ENCODE measurements at regions not wholly inside any gene's neighbourhood (a gene's known extent, or its start where the extent isn't known, plus 50 kb on each side); places are given as distances from the start of the nearest gene placed in this dataset.
"Not testable (repeated sequence)": the region's sequence is repeated elsewhere in the genome, so short reads cannot be mapped to it uniquely, and the experiment has no call there.

GRCh38 chr22:44576311-44577260 is 78.6 kb upstream of the RTL6 start:
- Mint-ChIP-seq H3K4me3 (no peak overlapping the region), H3K27ac (no peak overlapping the region), H3K9me3 (no peaks in the 10 kb centered on the region), H3K27me3 (peaks cover 3% of the 10 kb centered on the region), H3K4me1 (no peaks in the 10 kb centered on the region), H3K36me3 (ENCODE audit: low read depth) (no peaks in the 10 kb centered on the region)
- intact Hi-C loops (cut with micrococcal nuclease), result no loop called here
- no peak for DNase-seq

GRCh38 chr22:44575381-44576268 is 77.6 kb upstream of the RTL6 start:
- peaks cover 5% of the 10 kb centered on the region for H3K27me3 Mint-ChIP-seq

DNA sequence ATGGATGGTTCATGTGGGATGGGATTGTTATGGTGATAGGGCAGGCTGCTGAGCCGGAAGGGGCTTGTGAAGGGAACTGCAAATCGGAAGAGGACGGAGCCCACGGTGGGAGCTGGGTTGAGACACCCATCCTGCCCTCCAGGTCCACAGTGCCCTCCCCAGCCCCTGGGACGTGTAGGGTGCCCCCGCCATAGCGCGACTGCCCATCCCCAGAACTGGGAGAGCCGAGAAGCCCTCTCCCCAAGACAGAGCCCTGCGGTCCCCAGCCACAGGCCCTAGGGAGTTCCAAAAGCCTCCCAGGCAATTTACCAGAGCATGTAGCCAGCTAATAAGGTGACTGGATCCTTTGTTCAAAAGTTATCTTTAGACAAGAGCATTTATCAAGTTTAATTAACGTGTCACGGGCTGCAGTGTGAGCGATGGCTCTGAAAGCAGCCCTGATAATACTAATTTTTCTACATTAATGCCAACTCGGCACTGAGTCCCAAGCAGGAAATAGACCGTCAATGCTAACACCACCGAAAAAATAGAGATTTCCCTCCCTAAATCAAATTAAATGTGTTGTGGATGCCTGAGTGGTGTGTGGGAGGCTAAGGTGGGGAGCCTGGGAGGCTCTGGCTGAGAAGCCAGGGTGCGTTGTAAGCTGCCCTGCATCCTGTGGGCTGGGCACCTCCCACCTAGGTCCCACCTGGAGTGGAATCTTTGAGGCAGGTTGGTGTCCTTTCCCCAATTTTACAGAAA is 76.8 kb upstream of the RTL6 start:
- DNase-seq, result no peak
- Mint-ChIP-seq H3K27me3 (peaks cover 5% of the 10 kb centered on the region), H3K4me1 (no peaks in the 10 kb centered on the region), H3K4me3 (no peak overlapping the region), H3K9me3 (no peaks in the 10 kb centered on the region), H3K36me3 (ENCODE audit: low read depth) (no peaks in the 10 kb centered on the region), H3K27ac (no peak overlapping the region)
- intact Hi-C loops (cut with micrococcal nuclease), result no loop called here

More at GRCh38 chr22:44575381-44576268, 77.6 kb upstream of the RTL6 start:
- Mint-ChIP-seq H3K4me1 (no peaks in the 10 kb centered on the region), H3K9me3 (no peaks in the 10 kb centered on the region), H3K27ac (no peak overlapping the region), H3K4me3 (no peak overlapping the region), H3K36me3 (ENCODE audit: low read depth) (no peaks in the 10 kb centered on the region)
- DNase-seq, result no peak
- intact Hi-C loops (cut with micrococcal nuclease), result no loop called here

GRCh38 chr22:44574057-44574639 is 76.1 kb upstream of the RTL6 start:
- peaks cover 5% of the 10 kb centered on the region for H3K27me3 Mint-ChIP-seq
- intact Hi-C loops (cut with micrococcal nuclease), result no loop called here
- no peaks in the 10 kb centered on the region for H3K36me3 Mint-ChIP-seq (ENCODE audit: low read depth)
- DNase-seq, result no peak
- H3K9me3 Mint-ChIP-seq, result no peaks in the 10 kb centered on the region
- no peak overlapping the region for H3K4me3 Mint-ChIP-seq
- H3K27ac Mint-ChIP-seq, result no peak overlapping the region
- no peaks in the 10 kb centered on the region for H3K4me1 Mint-ChIP-seq

- Mint-ChIP-seq H3K27ac (no peak overlapping the region), H3K4me3 (no peak overlapping the region), H3K4me1 (no peaks in the 10 kb centered on the region), H3K36me3 (ENCODE audit: low read depth) (no peaks in the 10 kb centered on the region), H3K27me3 (peaks cover 5% of the 10 kb centered on the region), H3K9me3 (no peaks in the 10 kb centered on the region)
- no peak for DNase-seq
- intact Hi-C loops (cut with micrococcal nuclease), result no loop called here
Measured at GRCh38 chr22:44573451-44573850, 75.4 kb upstream of the RTL6 start.

- Mint-ChIP-seq H3K4me1 (no peaks in the 10 kb centered on the region), H3K36me3 (ENCODE audit: low read depth) (no peaks in the 10 kb centered on the region), H3K27me3 (peaks cover 7% of the 10 kb centered on the region), H3K9me3 (no peaks in the 10 kb centered on the region), H3K27ac (no peak overlapping the region), H3K4me3 (no peak overlapping the region)
- DNase-seq, result no peak
- intact Hi-C loops (cut with micrococcal nuclease), result no loop called here
Measured at GRCh38 chr22:44572414-44573207, 74.6 kb upstream of the RTL6 start.

- H3K36me3 Mint-ChIP-seq (ENCODE audit: low read depth), result no peaks in the 10 kb centered on the region
- H3K9me3 Mint-ChIP-seq, result no peaks in the 10 kb centered on the region
- H3K27me3 Mint-ChIP-seq, result peaks cover 8% of the 10 kb centered on the region
- no peak for DNase-seq
- intact Hi-C loops (cut with micrococcal nuclease), result no loop called here
- H3K4me1 Mint-ChIP-seq, result no peaks in the 10 kb centered on the region
- H3K27ac Mint-ChIP-seq, result no peak overlapping the region
- H3K4me3 Mint-ChIP-seq, result no peak overlapping the region
Measured at GRCh38 chr22:44571566-44572413, 73.8 kb upstream of the RTL6 start.

GRCh38 chr22:44570476-44571445 is 72.7 kb upstream of the RTL6 start:
- H3K4me1 Mint-ChIP-seq, result no peaks in the 10 kb centered on the region
- no peak overlapping the region for H3K27ac Mint-ChIP-seq
- H3K36me3 Mint-ChIP-seq (ENCODE audit: low read depth), result no peaks in the 10 kb centered on the region
- H3K4me3 Mint-ChIP-seq, result no peak overlapping the region
- peaks cover 10% of the 10 kb centered on the region for H3K27me3 Mint-ChIP-seq
- no peak for DNase-seq
- no peaks in the 10 kb centered on the region for H3K9me3 Mint-ChIP-seq
- intact Hi-C loops (cut with micrococcal nuclease), result no loop called here

DNA sequence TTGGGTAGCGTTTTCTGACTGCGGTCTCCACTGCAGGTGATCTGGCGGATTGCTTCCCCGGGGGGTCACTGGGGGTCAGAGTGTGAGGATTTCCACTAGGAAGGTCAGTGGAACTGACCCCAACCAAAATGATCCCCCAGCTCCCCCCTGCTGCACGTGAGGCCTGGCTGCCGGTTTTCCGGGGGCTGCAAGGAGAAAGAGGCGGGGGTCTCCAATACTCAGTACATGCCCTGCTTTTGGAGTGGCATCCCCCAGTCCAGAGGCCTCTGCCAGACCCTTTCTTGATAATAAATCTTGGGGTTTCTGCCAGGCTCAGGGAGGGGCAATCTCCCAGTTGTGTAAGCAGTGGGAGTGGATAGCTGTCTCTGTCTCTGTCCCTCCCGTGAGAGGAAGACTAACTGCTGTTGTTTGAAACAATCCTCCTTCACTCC is 71.5 kb upstream of the RTL6 start:
- peaks cover 13% of the 10 kb centered on the region for H3K27me3 Mint-ChIP-seq

DNA sequence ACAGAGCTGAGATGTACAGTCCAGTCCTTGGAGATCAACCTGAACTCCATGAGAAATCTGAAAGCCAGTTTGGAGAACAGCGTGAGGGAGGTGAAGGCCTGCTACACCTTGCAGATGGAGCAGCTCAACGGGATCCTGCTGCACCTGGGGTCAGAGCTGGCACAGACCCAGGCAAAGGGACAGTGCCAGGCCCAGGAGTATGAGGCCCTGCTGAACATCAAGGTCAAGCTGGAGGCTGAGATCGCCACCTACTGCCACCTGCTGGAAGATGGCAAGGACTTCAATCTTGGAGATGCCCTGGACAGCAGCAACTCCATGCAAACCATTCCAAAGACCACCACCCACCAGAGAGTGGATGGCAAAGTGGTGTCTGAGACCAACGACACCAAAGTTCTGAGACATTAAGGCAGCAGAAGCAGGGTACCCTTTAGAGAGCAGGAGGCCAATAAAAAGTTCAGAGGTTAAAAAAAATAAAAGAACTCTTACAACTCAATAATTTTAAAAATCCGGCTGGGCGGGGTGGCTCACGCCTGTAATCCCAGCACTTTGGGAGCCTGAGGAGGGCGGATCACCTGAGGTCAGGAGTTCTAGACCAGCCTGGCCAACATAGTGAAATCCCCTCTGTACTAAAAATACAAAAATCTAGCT is 69.9 kb upstream of the RTL6 start:
- no peak overlapping the region for H3K4me3 Mint-ChIP-seq
- H3K36me3 Mint-ChIP-seq (ENCODE audit: low read depth), result no peaks in the 10 kb centered on the region
- no peaks in the 10 kb centered on the region for H3K4me1 Mint-ChIP-seq
- no peak overlapping the region for H3K27ac Mint-ChIP-seq
- intact Hi-C loops (cut with micrococcal nuclease), result loop anchor here (5.0 kb wide), 1 partner anchor 576 kb away; no protein-coding TSS in a partner anchor
- no peaks in the 10 kb centered on the region for H3K9me3 Mint-ChIP-seq
- peak; percentile 82 for DNase-seq
- peaks cover 20% of the 10 kb centered on the region for H3K27me3 Mint-ChIP-seq

More for the DNA sequence above, 71.5 kb upstream of the RTL6 start:
- Mint-ChIP-seq H3K36me3 (ENCODE audit: low read depth) (no peaks in the 10 kb centered on the region), H3K4me1 (no peaks in the 10 kb centered on the region), H3K27ac (no peak overlapping the region), H3K4me3 (no peak overlapping the region), H3K9me3 (no peaks in the 10 kb centered on the region)
- intact Hi-C loops (cut with micrococcal nuclease), result loop anchor here (5.0 kb wide), 1 partner anchor 577 kb away; no protein-coding TSS in a partner anchor
- no peak for DNase-seq

GRCh38 chr22:44567378-44567841 is 69.4 kb upstream of the RTL6 start:
- H3K9me3 Mint-ChIP-seq; H3K27ac Mint-ChIP-seq; H3K4me3 Mint-ChIP-seq; H3K36me3 Mint-ChIP-seq (ENCODE audit: low read depth); H3K4me1 Mint-ChIP-seq; DNase-seq: not testable (repeated sequence)
- intact Hi-C loops (cut with micrococcal nuclease), result loop anchor here (5.0 kb wide), 1 partner anchor 575 kb away; no protein-coding TSS in a partner anchor
- peaks cover 20% of the 10 kb centered on the region for H3K27me3 Mint-ChIP-seq
